Stomach smooth muscle (tissue), 2 donors: ENCODE measurements at regions not wholly inside any gene's neighbourhood (a gene's known extent, or its start where the extent isn't known, plus 50 kb on each side); places are given as distances from the start of the nearest gene placed in this dataset.
"Not testable (repeated sequence)": the region's sequence is repeated elsewhere in the genome, so short reads cannot be mapped to it uniquely, and the experiment has no call there.

Experiments used
- H3K27ac ChIP-seq: one replicate; pipeline ENCODE4 v1.7.0; 2013; ENCODE audit warnings: mild to moderate bottlenecking, low read length, inconsistent platforms
- H3K27me3 ChIP-seq, 2 donors: one replicate each; pipeline ENCODE4 v1.7.0; 2013; ENCODE audit warnings: low read length in 2 of 2; ENCODE audit not compliant: insufficient read depth in 2 of 2, control insufficient read depth in 1 of 2
- H3K36me3 ChIP-seq, 2 donors: one replicate each; pipeline ENCODE4 v1.7.0; 2013; ENCODE audit warnings: low read length in 2 of 2; ENCODE audit not compliant: control insufficient read depth in 2 of 2, insufficient read depth in 2 of 2
- H3K4me1 ChIP-seq: one replicate; pipeline ENCODE4 v1.7.0; 2013; ENCODE audit warnings: low read length; ENCODE audit not compliant: control insufficient read depth, insufficient read depth
- H3K4me3 ChIP-seq, 2 donors: one replicate each; pipeline ENCODE4 v1.7.0; 2013; ENCODE audit warnings: low read length in 2 of 2
- H3K9ac ChIP-seq, 2 donors: one replicate each; pipeline ENCODE4 v1.7.0; 2013; ENCODE audit warnings: low read length in 2 of 2, mild to moderate bottlenecking in 1 of 2
- H3K9me3 ChIP-seq, 2 donors: one replicate each; pipeline ENCODE4 v1.7.0; 2013; ENCODE audit warnings: low read length in 2 of 2; ENCODE audit not compliant: control insufficient read depth in 2 of 2
- donor health status: healthy.
- donor health status: Pancreatic carcinoma.

DNA sequence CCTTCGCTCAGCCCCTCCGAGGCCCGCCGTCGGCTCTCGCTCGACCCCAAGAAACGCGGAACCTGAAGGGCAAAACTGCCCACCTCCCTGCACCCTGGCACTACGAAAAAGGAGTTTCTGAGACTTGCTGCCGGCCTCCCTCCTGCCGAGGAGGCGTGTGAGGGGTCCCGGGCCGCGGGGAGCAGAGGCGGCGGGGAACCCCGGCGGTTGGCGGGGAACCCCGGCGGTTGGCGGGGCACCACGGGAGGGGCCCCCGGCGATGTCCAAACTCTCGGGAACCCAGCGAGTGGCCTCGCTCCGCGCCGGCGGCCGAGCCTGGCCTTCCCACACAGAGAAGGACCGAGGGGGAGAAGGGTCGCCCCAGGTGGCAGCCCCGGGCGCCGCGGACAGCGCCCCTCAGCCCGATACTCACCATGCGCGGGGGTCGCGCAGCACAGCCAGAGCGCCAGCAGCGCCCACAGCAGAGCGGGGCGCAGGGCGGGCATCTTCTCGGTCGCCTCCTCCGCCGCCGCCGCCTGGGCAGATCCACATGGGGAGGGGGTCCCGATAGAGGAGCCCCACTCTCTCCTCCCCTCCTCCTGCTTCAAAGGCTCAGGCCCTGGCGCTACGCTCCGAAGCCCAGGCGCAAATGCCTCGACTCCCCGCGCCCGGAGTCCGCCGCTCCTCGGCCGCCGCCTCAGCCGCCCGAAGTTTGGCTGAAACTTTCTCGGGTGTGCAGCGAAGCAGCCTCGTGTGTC, 69.4 kb upstream of the NUDT4B start:
- H3K27me3 ChIP-seq, H3K9ac ChIP-seq, H3K36me3 ChIP-seq, H3K4me1 ChIP-seq, H3K9me3 ChIP-seq, H3K27ac ChIP-seq: not testable (repeated sequence)
- peak overlapping the region in 1 of 2 donors; percentile 47 for H3K4me3 ChIP-seq

DNA sequence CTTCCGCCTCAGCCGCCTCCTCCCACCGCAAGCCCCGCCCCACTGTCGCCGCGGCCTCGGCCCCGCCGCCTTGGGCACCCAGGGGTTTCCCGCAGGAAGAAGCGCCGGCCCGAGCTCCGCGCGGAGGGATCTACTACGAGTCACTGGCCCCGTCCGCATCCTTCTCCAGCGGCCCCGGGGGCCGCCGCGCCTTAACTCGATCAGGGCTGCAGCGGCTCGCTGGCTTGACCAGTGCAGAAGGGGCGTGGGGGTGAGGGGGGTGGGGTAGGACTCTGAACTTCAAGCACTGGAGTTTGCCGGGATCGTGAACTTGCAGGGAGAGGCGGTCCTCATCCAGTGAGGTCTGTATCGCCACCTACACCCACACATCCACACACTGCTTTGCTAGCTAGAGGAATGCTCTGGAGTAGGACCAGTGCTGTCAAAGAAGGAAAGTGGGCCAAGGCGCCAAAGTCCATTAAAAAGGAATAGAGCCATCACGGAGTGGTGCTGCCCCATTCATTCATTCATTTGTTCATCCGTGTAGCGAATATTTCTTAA, 68.7 kb upstream of the NUDT4B start:
- H3K9ac ChIP-seq, H3K9me3 ChIP-seq, H3K27me3 ChIP-seq, H3K4me1 ChIP-seq, H3K4me3 ChIP-seq, H3K36me3 ChIP-seq, H3K27ac ChIP-seq: not testable (repeated sequence)

DNA sequence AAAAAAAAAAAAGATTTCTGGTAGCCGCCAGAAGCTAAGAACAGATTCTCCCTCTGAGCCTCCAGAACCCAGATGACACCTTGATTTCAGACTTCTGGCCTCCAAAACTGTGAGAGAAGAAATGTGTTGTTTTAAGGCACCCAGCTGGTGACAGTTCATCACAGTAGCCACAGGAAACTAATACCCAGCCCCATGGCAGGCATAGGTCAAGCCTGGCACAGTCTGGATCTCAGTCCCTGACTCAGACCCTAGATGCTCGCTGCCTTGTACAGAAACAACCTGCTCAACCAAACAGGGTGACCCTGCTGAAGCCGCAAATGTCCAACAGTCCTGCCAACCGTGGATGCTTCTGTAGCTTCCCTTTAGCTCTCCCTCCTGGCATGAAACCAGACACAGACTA, 61.8 kb upstream of the NUDT4B start:
- not testable (repeated sequence) for H3K9ac ChIP-seq, H3K4me1 ChIP-seq, H3K36me3 ChIP-seq, H3K4me3 ChIP-seq, H3K27me3 ChIP-seq, H3K9me3 ChIP-seq, H3K27ac ChIP-seq

DNA sequence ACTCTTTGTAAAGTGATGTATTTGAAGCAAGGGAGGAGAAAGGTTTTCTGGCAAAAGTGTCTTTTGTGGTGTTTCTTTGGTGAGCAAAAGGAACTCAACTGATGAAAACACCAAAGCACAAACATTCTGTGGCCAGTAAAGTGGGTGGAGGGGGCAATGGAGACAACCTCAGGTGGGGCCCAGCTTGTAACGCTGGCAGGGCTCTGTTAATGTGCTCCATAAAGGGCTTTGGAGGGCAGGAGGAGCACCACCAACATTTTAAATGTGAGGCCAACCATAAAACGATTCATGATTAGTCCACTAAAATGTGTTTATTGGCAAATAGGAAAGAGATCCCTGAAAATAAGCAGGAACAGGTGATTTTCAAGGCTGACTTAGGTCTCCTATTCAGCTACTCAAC, 61.2 kb upstream of the NUDT4B start:
- not testable (repeated sequence) for H3K27me3 ChIP-seq, H3K4me3 ChIP-seq, H3K9ac ChIP-seq, H3K9me3 ChIP-seq, H3K4me1 ChIP-seq, H3K27ac ChIP-seq, H3K36me3 ChIP-seq
